ENCODE measurements at regions not wholly inside any gene's neighbourhood (a gene's known extent, or its start where the extent isn't known, plus 50 kb on each side); places are given as distances from the start of the nearest gene placed in this dataset.

DNA sequence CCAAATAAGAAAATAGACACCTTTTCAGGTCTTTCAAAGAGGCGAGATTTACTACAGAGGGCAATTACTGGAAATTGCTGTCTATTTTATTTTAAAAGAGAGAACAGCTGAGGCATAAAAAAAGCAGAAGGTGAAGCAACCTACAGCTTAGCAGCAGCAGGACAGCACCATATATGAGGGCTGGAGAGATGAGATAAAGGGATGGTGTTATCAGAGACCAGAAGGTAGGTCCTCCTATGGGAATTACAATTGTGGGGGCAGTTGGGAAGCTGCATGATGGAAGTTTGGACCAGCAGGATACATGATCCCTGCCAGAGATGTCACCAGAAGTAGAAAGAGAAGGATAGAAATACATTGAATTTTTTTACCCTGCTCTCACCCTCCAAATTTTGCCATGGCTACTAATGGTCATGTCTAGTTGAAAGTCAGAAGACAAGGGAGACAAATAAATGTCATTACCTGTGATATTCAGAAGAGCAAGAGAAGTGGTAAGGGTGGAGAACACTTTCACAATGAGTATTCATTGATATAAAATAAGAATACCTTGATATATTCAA lies 77.2 kb upstream of the CALCR start:
- DNase-seq (ENCODE audit: low spot score), result no peak

DNA sequence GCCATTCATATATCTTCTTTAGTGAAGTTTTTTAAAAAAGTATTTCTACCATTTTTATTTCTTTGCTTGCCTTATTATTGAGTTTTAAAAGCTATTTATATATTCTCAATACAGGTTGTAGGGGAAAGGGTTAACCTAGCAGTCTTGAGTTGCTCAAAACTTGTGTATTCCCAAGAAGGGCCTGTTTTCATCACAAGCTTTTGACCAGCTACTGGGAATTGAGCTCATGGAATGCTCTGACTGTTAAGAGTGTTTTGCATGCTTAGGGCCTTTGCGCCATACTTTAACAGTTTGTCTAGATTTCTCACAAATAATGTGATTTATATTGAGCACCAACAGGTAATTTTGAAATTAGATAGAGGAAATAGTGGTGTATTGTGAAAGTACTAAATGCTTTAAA lies 72.0 kb upstream of the CALCR start:
- DNase-seq (ENCODE audit: low spot score), result no peak

DNA sequence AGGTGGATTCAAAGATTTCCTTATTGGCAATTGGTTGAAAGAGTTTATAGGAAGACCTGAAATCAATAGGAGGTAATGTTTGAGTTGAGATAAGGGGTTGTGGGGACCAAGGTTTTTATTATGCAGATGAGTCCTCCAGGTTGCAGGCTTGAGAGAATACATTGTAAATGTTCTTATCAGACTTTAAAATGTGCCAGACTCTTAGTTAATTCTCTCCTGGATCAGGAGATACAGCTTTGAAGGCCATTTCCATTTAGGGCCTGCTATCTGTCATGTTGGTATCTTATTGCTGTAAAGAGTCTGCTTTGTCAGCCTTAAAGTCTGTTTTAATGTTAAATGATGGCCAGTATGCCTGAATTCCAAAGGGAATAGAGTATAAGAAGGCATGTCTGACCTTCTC lies 61.8 kb upstream of the CALCR start:
- DNase-seq (ENCODE audit: low spot score), result no peak

DNA sequence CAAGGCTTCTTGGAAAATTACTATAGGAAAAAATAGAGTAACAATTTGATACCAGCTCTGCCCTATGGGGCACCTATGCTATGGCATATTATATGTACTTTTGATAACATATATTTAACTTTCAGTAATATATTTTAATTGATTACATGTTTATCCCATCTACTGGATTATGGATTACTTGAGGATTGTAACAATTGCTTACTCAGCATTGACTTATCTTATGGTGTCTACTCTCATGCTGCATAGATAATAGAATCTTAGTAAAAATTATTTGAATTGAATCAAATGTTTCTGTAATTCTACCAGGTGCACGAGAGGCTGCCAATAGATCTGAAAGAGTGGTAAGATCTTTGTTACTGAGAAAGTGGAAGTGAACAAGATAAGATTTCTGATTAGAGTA lies 57.8 kb upstream of the CALCR start:
- no peak for DNase-seq (ENCODE audit: low spot score)

DNA sequence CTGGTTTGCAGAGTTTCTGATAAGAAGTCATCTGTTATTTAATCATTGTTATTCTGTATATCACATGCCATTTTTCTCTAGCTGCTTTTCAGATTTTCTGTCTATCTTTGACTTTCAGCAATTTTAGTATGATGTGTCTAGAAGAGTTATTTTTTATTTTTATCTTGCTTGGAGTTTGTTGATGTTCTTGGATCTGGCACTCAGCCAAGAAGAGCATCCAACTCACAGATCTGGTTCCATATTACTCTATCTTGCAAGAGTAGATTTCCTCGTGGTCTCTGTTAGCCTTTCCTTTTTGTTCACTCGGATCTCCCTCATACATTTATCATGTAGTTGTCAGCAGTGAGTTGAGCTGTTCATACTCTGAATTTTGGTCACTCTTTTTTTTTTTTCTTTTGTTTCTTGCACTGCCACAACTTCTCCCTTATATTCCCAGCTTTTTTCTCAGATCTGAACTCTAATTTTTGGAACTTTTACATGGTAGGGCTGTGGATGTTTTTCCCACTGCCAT lies 54.8 kb upstream of the CALCR start:
- peak; percentile 18 for DNase-seq (ENCODE audit: low spot score)

DNA sequence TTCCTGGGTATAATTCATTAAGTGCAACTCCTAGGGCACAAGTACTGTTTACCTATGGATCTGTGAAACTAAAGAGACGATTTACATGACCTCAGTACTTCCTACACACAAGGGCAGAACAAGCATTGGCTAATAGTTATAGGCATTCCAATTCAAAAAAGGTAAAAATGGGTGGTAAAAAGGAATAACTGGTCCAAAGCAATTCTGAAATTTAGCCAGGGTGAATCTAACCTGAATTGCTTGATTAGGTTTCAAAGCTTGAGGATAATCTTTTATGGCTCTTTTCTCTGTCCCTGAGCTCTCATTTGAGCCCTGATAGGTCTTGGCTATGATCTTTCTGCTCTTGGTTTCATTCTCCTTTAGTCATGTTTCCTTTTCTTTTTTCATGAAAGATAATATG lies 52.3 kb upstream of the CALCR start:
- DNase-seq (ENCODE audit: low spot score), result no peak

Small RNAs in the stretch of these regions (small RNA-seq; reads per million reads assigned to genes)
- gene AC002075.2 (0 reads per million in 2 experiments), gene MIR4652 (0.10 to 0.22 reads per million in 2 experiments)

Data from SK-N-DZ (cell line).